ENCODE measurements at regions not wholly inside any gene's neighbourhood (a gene's known extent, or its start where the extent isn't known, plus 50 kb on each side); places are given as distances from the start of the nearest gene placed in this dataset.
"Not testable (repeated sequence)": the region's sequence is repeated elsewhere in the genome, so short reads cannot be mapped to it uniquely, and the experiment has no call there.

- DNase-seq, result no peak
Observed at GRCh38 chr20:57995381-57995977, 233.0 kb downstream of the ANKRD60 start.

GRCh38 chr20:57993716-57994431 is 234.6 kb downstream of the ANKRD60 start:
- DNase-seq, result no peak

- no peak for DNase-seq
Observed at GRCh38 chr20:57991211-57991881, 237.1 kb downstream of the ANKRD60 start.

- DNase-seq, result no peak
Observed at GRCh38 chr20:57990396-57990987, 238.0 kb downstream of the ANKRD60 start.

GRCh38 chr20:57988828-57989227 is 239.6 kb downstream of the ANKRD60 start:
- no peak for DNase-seq

- no peak for DNase-seq
Observed at GRCh38 chr20:57988422-57988821, 240.0 kb downstream of the ANKRD60 start.

- DNase-seq, result no peak
Observed at GRCh38 chr20:57987659-57988058, 240.8 kb downstream of the ANKRD60 start.

GRCh38 chr20:57986666-57987065 is 241.8 kb downstream of the ANKRD60 start:
- DNase-seq, result no peak

- no peak for DNase-seq
Observed at GRCh38 chr20:57985278-57985677, 243.2 kb downstream of the ANKRD60 start.

- DNase-seq, result no peak
Observed at GRCh38 chr20:57983082-57983481, 245.4 kb downstream of the ANKRD60 start.

- DNase-seq, result peak; percentile 11
Observed at GRCh38 chr20:57980506-57980905, 247.9 kb downstream of the ANKRD60 start.

GRCh38 chr20:57977569-57977968 is 250.9 kb downstream of the ANKRD60 start:
- DNase-seq, result no peak

GRCh38 chr20:57977141-57977540 is 251.3 kb downstream of the ANKRD60 start:
- no peak for DNase-seq

GRCh38 chr20:57974863-57975262 is 253.6 kb downstream of the ANKRD60 start:
- DNase-seq, result no peak

- DNase-seq, result no peak
Observed at GRCh38 chr20:57973886-57974285, 254.6 kb downstream of the ANKRD60 start.

GRCh38 chr20:57971583-57971982 is 256.9 kb downstream of the ANKRD60 start:
- DNase-seq, result not testable (repeated sequence)

GRCh38 chr20:57970856-57971255 is 257.6 kb downstream of the ANKRD60 start:
- no peak for DNase-seq

- DNase-seq, result no peak
Observed at GRCh38 chr20:57970116-57970515, 258.3 kb downstream of the ANKRD60 start.

- DNase-seq, result no peak
Observed at GRCh38 chr20:57968120-57968519, 258.3 kb upstream of the PMEPA1 start.

GRCh38 chr20:57967364-57967763 is 257.5 kb upstream of the PMEPA1 start:
- DNase-seq, result no peak

- DNase-seq, result no peak
Observed at GRCh38 chr20:57966620-57967019, 256.8 kb upstream of the PMEPA1 start.

- DNase-seq, result no peak
Observed at GRCh38 chr20:57965441-57965840, 255.6 kb upstream of the PMEPA1 start.

- no peak for DNase-seq
Observed at GRCh38 chr20:57964011-57964862, 254.4 kb upstream of the PMEPA1 start.
